B cell (primary cell): ENCODE measurements at regions not wholly inside any gene's neighbourhood (a gene's known extent, or its start where the extent isn't known, plus 50 kb on each side); places are given as distances from the start of the nearest gene placed in this dataset.

Experiments
- ATAC-seq: fragments of 200-7000 bp; cut with Tn5 transposase; one replicate; pipeline ENCODE4 v1.10.0; 2021; ENCODE audit warnings: low read depth, mild to moderate bottlenecking, moderate number of reproducible peaks, moderate library complexity
- CTCF ChIA-PET: fragments of 350-600 bp; sonication (Branson Sonifier 250); formaldehyde crosslinking; loops from one replicate; lab custom pipeline; 2021; ENCODE audit warnings: antibody characterized with exemption, inconsistent platforms; lab: Charles Lee
- POLR2A ChIA-PET: fragments of 350-600 bp; sonication (Branson Sonifier 250); formaldehyde crosslinking; loops from one replicate; lab custom pipeline; 2021; ENCODE audit warnings: antibody characterized with exemption; lab: Charles Lee
- DNase-seq: peaks from one replicate; pipeline ENCODE4 v3.0.0; 2013
- H2AFZ ChIP-seq: 2 replicates; pipeline ENCODE4 v1.6.1; 2012; ENCODE audit warnings: mild to moderate bottlenecking, low read depth, low read length; ENCODE audit not compliant: insufficient read depth, poor library complexity, severe bottlenecking
- H3K27ac ChIP-seq, 2 donors: 1 replicate in 1 of 2; 2 replicates in 1 of 2; pipeline ENCODE4 v1.5.1; 2012 to 2013; ENCODE audit warnings: low read length in 2 of 2, mild to moderate bottlenecking in 2 of 2, moderate library complexity in 1 of 2
- H3K27me3 ChIP-seq, 4 experiments: fragments of 200-600 bp in 1 of 4; sonication (generic) in 1 of 4; replicated peaks in 1 of 4; 1 replicate in 2 of 4; 2 replicates in 2 of 4; pipeline versions ENCODE4 v1.6.1 to v1.7.0; 2013 to 2016; ENCODE audit warnings: low read length in 3 of 4, mild to moderate bottlenecking in 2 of 4, mixed read lengths in 1 of 4, moderate library complexity in 1 of 4; ENCODE audit not compliant: insufficient read depth in 4 of 4, control insufficient read depth in 3 of 4; ENCODE audit errors: control extremely low read depth in 1 of 4
- H3K36me3 ChIP-seq, 2 experiments: replicated peaks in 1 of 2; 1 replicate in 1 of 2; 2 replicates in 1 of 2; pipeline versions ENCODE4 v1.6.1 to v1.7.1; 2013; ENCODE audit warnings: low read length in 1 of 2; ENCODE audit not compliant: insufficient read depth in 2 of 2, control insufficient read depth in 1 of 2; ENCODE audit errors: control extremely low read depth in 1 of 2, extremely low read depth in 1 of 2
- H3K4me1 ChIP-seq, 2 donors: fragments of 200-600 bp in 1 of 2; sonication (generic) in 1 of 2; 1 replicate in 1 of 2; 2 replicates in 1 of 2; pipeline versions ENCODE4 v1.5.1 to v1.6.1; 2013 to 2017; ENCODE audit warnings: low read length in 2 of 2; ENCODE audit not compliant: control insufficient read depth in 2 of 2, insufficient read depth in 2 of 2
- H3K4me2 ChIP-seq: replicated peaks from 2 replicates; pipeline ENCODE3; 2012; ENCODE audit warnings: mild to moderate bottlenecking, low read depth, low read length; ENCODE audit not compliant: poor library complexity, severe bottlenecking
- H3K4me3 ChIP-seq, 5 experiments: fragments of 200-600 bp in 1 of 5; sonication (generic) in 1 of 5; 1 replicate in 3 of 5; 2 replicates in 2 of 5; pipeline versions ENCODE4 v1.5.1 to v1.7.0; 2011 to 2016; ENCODE audit warnings: low read length in 4 of 5, mild to moderate bottlenecking in 4 of 5, low read depth in 2 of 5, control low read depth in 1 of 5, moderate library complexity in 1 of 5; ENCODE audit not compliant: insufficient read depth in 1 of 5; ENCODE audit errors: control extremely low read depth in 1 of 5, extremely low read depth in 1 of 5
- H3K79me2 ChIP-seq: fragments of 200-600 bp; sonication (generic); one replicate; pipeline ENCODE4 v1.6.0; 2016; ENCODE audit warnings: low read length; ENCODE audit not compliant: control insufficient read depth, insufficient read depth
- H3K9ac ChIP-seq: fragments of 200-600 bp; sonication (generic); 2 replicates; pipeline ENCODE4 v1.6.1; 2017; ENCODE audit warnings: mild to moderate bottlenecking, low read length, moderate library complexity
- H3K9me3 ChIP-seq, 3 donors: one replicate each; pipeline versions ENCODE4 v1.6.1 to v1.7.1; 2013; ENCODE audit warnings: low read length in 2 of 3; ENCODE audit not compliant: control insufficient read depth in 2 of 3, insufficient read depth in 1 of 3; ENCODE audit errors: control extremely low read depth in 1 of 3
- H4K20me1 ChIP-seq: 2 replicates; pipeline ENCODE4 v1.6.0; 2012; ENCODE audit warnings: mild to moderate bottlenecking, low read length; ENCODE audit not compliant: insufficient read depth, control insufficient read depth, poor library complexity, severe bottlenecking
- H3K27ac Mint-ChIP-seq: one replicate; pipeline ENCODE4 v1.8.0; 2021; ENCODE audit warnings: mixed read lengths
- H3K27me3 Mint-ChIP-seq: one replicate; pipeline ENCODE4 v1.8.0; 2021; ENCODE audit warnings: mixed read lengths
- H3K4me1 Mint-ChIP-seq: one replicate; pipeline ENCODE4 v1.8.0; 2021; ENCODE audit warnings: mixed read lengths
- H3K4me3 Mint-ChIP-seq: one replicate; pipeline ENCODE4 v1.8.0; 2021; ENCODE audit warnings: mixed read lengths
- H3K9me3 Mint-ChIP-seq: one replicate; pipeline ENCODE4 v1.8.0; 2022; ENCODE audit warnings: mixed read lengths; ENCODE audit not compliant: insufficient read depth
- EZH2 ChIP-seq: IDR thresholded peaks from 2 replicates; pipeline ENCODE4 v1.6.1; 2012; ENCODE audit warnings: borderline replicate concordance, low read depth, mild to moderate bottlenecking, moderate library complexity, low read length; ENCODE audit not compliant: insufficient read depth, poor library complexity, severe bottlenecking
- WGBS: methylation state at CpG from one replicate; pipeline ENCODE4 v1.1.5; 2013; ENCODE audit warnings: missing lambda C conversion rate; ENCODE audit not compliant: insufficient coverage; 5-methylcytosine and 5-hydroxymethylcytosine counted together
- intact Hi-C: fragments of 100-400 bp; cut with micrococcal nuclease; formaldehyde crosslinking; loops from one replicate; pipeline ENCODE4 v1.10.0; 2022
- TF ChIP-seq, protein P1 (sequence below): fragments of 200-600 bp; IDR thresholded peaks from one replicate; pipeline ENCODE4 v1.8.0; 2022; ENCODE audit warnings: antibody characterized with exemption, mild to moderate bottlenecking

DNA sequence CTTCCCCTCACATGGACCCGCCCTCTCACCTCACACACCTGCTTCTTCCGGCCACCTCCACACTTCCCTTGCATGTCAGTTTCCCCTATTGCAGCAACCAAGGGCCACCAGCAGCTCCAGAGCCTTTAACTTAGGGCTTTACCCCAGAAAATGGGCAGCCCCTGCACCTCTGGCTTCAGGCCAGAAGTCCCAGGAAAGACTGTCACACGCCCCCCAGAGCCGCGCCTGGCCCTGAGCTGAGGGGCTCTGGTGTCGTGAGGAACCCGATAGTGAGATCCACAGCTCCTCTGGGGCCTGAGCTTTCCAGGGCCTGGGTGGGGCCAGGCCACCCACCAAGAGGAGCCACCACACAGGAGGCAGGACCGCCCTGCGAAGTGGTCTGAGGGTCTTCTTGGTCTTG is 182.4 kb downstream of the DLL1 start:
- TF ChIP-seq EZH2: no peak
- TF ChIP-seq, protein P1, sequence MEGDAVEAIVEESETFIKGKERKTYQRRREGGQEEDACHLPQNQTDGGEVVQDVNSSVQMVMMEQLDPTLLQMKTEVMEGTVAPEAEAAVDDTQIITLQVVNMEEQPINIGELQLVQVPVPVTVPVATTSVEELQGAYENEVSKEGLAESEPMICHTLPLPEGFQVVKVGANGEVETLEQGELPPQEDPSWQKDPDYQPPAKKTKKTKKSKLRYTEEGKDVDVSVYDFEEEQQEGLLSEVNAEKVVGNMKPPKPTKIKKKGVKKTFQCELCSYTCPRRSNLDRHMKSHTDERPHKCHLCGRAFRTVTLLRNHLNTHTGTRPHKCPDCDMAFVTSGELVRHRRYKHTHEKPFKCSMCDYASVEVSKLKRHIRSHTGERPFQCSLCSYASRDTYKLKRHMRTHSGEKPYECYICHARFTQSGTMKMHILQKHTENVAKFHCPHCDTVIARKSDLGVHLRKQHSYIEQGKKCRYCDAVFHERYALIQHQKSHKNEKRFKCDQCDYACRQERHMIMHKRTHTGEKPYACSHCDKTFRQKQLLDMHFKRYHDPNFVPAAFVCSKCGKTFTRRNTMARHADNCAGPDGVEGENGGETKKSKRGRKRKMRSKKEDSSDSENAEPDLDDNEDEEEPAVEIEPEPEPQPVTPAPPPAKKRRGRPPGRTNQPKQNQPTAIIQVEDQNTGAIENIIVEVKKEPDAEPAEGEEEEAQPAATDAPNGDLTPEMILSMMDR: no peak
- Mint-ChIP-seq H3K27me3 (peaks cover 17% of the 10 kb centered on the region), H3K27ac (no peak overlapping the region), H3K9me3 (no peaks in the 10 kb centered on the region), H3K4me1 (no peaks in the 10 kb centered on the region), H3K4me3 (no peak overlapping the region)
- no peak overlapping the region for H2AFZ ChIP-seq
- intact Hi-C loops: no loop called here
- H3K9me3 ChIP-seq: no peaks in the 10 kb centered on the region
- no peak overlapping the region for H3K9ac ChIP-seq
- H3K27me3 ChIP-seq: peaks cover 0 to 4% (median 0%) of the 10 kb centered on the region in 4 experiments
- H3K79me2 ChIP-seq: no peaks in the 10 kb centered on the region
- H3K36me3 ChIP-seq: no peaks in the 10 kb centered on the region
- no peak overlapping the region for H3K4me3 ChIP-seq
- POLR2A ChIA-PET: no interaction called here
- CTCF ChIA-PET: no interaction called here
- H3K4me2 ChIP-seq: no peak overlapping the region
- ATAC-seq: no peak
- WGBS: 93% methylated on average over 9 of the region's 9 CpGs
- no peak overlapping the region for H3K27ac ChIP-seq
- H4K20me1 ChIP-seq: no peaks in the 10 kb centered on the region
- no peaks in the 10 kb centered on the region for H3K4me1 ChIP-seq
- no peak for DNase-seq

DNA sequence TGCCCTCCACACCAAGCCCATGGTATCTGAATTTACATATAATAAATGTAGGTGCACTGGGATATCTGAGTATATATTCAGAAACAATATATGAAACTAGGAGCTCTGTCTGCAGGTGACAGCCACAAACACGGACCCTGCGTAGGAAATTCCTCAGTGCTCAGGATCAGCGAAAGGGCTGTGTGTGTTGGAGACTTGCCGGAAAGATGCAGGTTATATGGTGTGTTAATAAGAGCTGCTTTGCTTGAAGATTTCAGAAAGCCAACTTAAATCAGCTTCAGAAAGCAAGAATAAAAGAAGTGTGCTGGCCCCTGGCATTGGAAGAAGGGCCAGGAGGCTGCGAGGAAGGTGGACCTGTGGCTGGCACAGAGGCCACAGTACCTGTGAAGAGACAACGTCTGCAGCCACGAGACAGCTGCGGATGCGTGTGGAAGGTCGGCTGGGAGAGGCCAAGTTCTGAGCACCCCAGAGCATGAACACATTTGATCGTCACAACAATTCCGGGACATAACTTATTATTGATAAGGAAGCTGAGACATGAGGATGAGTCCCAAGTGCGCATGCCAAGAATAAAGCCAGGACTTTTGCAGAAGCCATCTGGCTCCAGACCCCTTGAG is 183.2 kb downstream of the DLL1 start:
- no peaks in the 10 kb centered on the region for H3K4me1 Mint-ChIP-seq
- intact Hi-C loops: no loop called here
- Histone ChIP-seq H2AFZ (no peak overlapping the region), H3K4me1 (no peaks in the 10 kb centered on the region), H3K4me3 (no peak overlapping the region), H4K20me1 (no peaks in the 10 kb centered on the region), H3K9me3 (no peaks in the 10 kb centered on the region), H3K4me2 (no peak overlapping the region), H3K27me3 (peaks cover 0 to 4% (median 0%) of the 10 kb centered on the region in 4 experiments), H3K27ac (no peak overlapping the region), H3K9ac (no peak overlapping the region), H3K79me2 (no peaks in the 10 kb centered on the region), H3K36me3 (no peaks in the 10 kb centered on the region)
- ATAC-seq: no peak
- POLR2A ChIA-PET: no interaction called here
- no peak overlapping the region for H3K27ac Mint-ChIP-seq
- DNase-seq: no peak
- WGBS: 94% methylated on average over 9 of the region's 13 CpGs
- no peaks in the 10 kb centered on the region for H3K9me3 Mint-ChIP-seq
- CTCF ChIA-PET: no interaction called here
- TF ChIP-seq, protein P1: no peak
- no peak for TF ChIP-seq EZH2
- no peak overlapping the region for H3K4me3 Mint-ChIP-seq
- peaks cover 17% of the 10 kb centered on the region for H3K27me3 Mint-ChIP-seq
